ENCODE measurements at regions not wholly inside any gene's neighbourhood (a gene's known extent, or its start where the extent isn't known, plus 50 kb on each side); places are given as distances from the start of the nearest gene placed in this dataset.

- TF ChIP-seq, protein P1, sequence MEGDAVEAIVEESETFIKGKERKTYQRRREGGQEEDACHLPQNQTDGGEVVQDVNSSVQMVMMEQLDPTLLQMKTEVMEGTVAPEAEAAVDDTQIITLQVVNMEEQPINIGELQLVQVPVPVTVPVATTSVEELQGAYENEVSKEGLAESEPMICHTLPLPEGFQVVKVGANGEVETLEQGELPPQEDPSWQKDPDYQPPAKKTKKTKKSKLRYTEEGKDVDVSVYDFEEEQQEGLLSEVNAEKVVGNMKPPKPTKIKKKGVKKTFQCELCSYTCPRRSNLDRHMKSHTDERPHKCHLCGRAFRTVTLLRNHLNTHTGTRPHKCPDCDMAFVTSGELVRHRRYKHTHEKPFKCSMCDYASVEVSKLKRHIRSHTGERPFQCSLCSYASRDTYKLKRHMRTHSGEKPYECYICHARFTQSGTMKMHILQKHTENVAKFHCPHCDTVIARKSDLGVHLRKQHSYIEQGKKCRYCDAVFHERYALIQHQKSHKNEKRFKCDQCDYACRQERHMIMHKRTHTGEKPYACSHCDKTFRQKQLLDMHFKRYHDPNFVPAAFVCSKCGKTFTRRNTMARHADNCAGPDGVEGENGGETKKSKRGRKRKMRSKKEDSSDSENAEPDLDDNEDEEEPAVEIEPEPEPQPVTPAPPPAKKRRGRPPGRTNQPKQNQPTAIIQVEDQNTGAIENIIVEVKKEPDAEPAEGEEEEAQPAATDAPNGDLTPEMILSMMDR (optimal IDR thresholded peaks at IDR 0.05 in 1 of 3, IDR thresholded peaks at IDR 0.05 in 1 of 3, conservative IDR thresholded peaks at IDR 0.05 in 1 of 3; ENCODE audit: extremely low read depth in 1 of 3, insufficient read depth in 2 of 3, low read length in 3 of 3): no peak
- no peak for TF ChIP-seq EZH2 (IDR thresholded peaks at IDR 0.05; ENCODE audit: low read length)
These were observed 97.0 kb upstream of the PTPN13 start for GRCh38 chr4:86497131-86497530.

Data from keratinocyte (primary cell).